Activated naive CD8-positive, alpha-beta T cell treated with anti-CD3 and anti-CD28 coated beads, Interleukin-2, amount 10 ng/mL, durations not matched to agents 7 days and 5 days (primary cell): ENCODE measurements at regions not wholly inside any gene's neighbourhood (a gene's known extent, or its start where the extent isn't known, plus 50 kb on each side); places are given as distances from the start of the nearest gene placed in this dataset.

Experiments used
- ATAC-seq: fragments of 150-1000 bp; cut with Tn5 transposase; one replicate; pipeline ENCODE4 v1.10.0; 2021; ENCODE audit warnings: low read depth, moderate library complexity
- POLR2A ChIA-PET: fragments of 350-600 bp; sonication (Branson Sonifier 250); formaldehyde crosslinking; loops from one replicate; lab custom pipeline; 2021; ENCODE audit warnings: antibody characterized with exemption; lab: Charles Lee
- DNase-seq: peaks from one replicate; pipeline ENCODE4 v3.0.0; 2021
- H3K27ac Mint-ChIP-seq: one replicate; pipeline ENCODE4 v1.8.0; 2022; ENCODE audit warnings: mild to moderate bottlenecking, mixed read lengths
- H3K27me3 Mint-ChIP-seq: one replicate; pipeline ENCODE4 v1.8.0; 2022; ENCODE audit warnings: mild to moderate bottlenecking, moderate library complexity, mixed read lengths
- H3K36me3 Mint-ChIP-seq: one replicate; pipeline ENCODE4 v1.8.0; 2021; ENCODE audit warnings: mild to moderate bottlenecking, mixed read lengths
- H3K4me1 Mint-ChIP-seq: one replicate; pipeline ENCODE4 v1.8.0; 2021; ENCODE audit warnings: mixed read lengths
- H3K4me3 Mint-ChIP-seq: one replicate; pipeline ENCODE4 v1.8.0; 2022; ENCODE audit warnings: mild to moderate bottlenecking, moderate library complexity, mixed read lengths
- H3K9me3 Mint-ChIP-seq: one replicate; pipeline ENCODE4 v1.8.0; 2021; ENCODE audit warnings: mixed read lengths

DNA sequence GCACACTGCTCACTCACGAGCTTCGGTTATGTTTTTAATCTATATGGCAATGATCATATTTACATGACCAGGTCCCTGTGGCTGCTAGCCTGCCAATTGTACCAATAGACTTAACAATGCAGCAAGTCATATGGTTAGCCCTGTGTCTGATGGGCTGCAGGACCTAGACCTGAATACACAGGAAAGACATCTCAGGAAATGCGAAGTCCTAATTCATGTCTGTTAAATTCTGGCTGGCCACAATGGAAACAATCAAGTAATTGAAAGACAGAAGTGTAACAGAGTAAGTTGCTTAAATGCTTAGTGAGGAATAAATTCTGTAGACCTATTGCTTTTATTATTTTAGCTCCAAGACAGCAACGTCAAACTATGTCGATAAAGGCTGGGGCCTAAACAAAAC lies 112.4 kb upstream of the FZD8 start:
- Mint-ChIP-seq H3K36me3 (no peaks in the 10 kb centered on the region), H3K9me3 (no peaks in the 10 kb centered on the region), H3K4me3 (no peak overlapping the region), H3K27me3 (peaks cover 6% of the 10 kb centered on the region), H3K27ac (no peak overlapping the region), H3K4me1 (no peaks in the 10 kb centered on the region)
- ATAC-seq (no peak), DNase-seq (no peak)
- POLR2A ChIA-PET, result no interaction called here

DNA sequence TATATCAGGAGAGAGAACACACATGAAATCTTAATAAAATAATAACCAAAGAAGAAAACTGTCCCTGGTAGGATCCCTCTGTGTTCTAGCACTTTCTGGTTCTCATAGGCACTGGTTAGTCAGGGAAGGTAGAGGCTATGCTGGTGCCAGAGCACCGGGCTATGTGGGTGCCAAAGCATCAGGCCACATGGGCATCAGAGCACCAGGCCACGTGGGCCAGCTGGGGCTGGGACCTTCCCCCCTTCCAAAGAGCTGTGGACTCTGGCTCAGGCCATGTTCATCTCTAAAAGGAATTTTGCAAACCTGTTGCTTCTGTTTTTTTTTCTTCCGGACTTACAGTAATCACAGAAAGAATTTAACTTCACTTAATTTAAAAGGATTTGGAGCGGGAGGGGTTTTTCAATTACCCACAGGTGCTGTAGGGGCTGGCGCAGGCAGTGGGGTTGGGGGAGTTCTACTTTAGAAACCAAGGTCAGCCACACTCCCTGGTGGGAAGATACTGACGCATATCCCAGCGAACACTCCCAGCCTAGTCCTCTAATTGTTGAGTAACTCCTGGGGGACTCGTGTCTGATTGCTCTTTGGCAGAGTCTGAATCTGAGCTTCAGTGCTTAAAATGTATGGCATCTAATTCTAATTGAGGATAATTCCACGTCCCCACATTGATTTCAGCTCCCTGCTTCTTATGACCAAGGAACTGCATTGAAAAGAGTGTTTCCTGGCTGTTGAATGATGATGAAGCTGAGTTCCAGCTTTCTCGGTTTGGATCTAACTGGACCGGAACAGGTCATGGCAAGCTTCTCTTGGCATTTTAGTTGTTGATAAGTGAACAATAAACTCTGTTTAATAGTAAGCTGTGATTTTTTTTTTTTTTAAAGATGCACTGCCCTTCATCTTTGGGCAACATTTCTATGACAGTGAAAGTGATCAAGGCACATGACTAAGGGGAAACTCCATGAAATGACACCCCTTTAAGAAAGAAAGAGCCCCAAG lies 110.7 kb upstream of the FZD8 start:
- H3K27ac Mint-ChIP-seq, result no peak overlapping the region

DNA sequence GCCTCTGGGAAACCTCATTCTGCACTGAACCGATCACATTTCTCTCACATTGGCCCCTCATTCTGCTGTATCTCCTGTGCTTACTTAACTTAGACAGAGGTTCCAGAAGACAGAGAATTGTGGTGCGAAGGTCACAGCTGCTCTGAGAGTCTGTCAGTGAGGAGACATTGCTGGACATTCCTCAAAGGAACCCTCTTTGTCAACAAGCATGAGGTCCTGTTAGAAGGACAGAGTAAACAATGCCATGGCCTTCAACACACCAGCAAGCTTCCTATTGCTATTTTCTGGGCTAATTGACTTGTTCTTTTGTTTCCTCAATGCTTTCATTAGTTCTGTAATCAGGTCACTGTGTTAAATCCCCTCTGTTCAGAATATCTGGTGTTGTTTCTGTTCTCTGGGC lies 109.3 kb upstream of the FZD8 start:
- ATAC-seq (no peak), DNase-seq (no peak)
- Mint-ChIP-seq H3K27ac (no peak overlapping the region), H3K4me3 (no peak overlapping the region), H3K36me3 (no peaks in the 10 kb centered on the region), H3K27me3 (no peaks in the 10 kb centered on the region), H3K4me1 (no peaks in the 10 kb centered on the region), H3K9me3 (no peaks in the 10 kb centered on the region)
- POLR2A ChIA-PET, result no interaction called here

More for the DNA sequence above, 110.7 kb upstream of the FZD8 start:
- POLR2A ChIA-PET, result no interaction called here
- Mint-ChIP-seq H3K9me3 (no peaks in the 10 kb centered on the region), H3K36me3 (no peaks in the 10 kb centered on the region), H3K4me3 (no peak overlapping the region), H3K4me1 (no peaks in the 10 kb centered on the region), H3K27me3 (no peaks in the 10 kb centered on the region)
- DNase-seq (no peak), ATAC-seq (no peak)

DNA sequence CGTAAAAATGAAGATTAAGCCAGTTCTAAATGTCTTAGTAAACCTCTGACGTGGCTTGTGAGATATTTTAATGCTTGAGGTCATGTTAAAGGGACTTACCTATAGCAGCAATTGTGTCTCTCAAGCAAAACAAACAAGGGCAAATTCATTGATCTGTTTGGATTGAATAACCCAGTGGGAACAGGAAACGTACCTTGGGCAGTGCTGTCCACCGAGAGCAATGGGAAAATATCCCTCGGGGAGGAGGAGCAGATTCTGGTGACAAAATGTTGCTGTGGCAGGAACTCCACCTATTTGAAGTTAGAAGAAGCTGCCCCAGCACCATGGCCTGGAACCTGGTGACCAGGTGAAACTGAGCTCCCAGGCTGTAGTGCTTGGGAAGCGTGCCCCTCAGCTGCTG lies 107.1 kb upstream of the FZD8 start:
- DNase-seq (no peak), ATAC-seq (no peak)
- Mint-ChIP-seq H3K4me3 (no peak overlapping the region), H3K4me1 (no peaks in the 10 kb centered on the region), H3K9me3 (no peaks in the 10 kb centered on the region), H3K27ac (no peak overlapping the region), H3K27me3 (no peaks in the 10 kb centered on the region), H3K36me3 (no peaks in the 10 kb centered on the region)
- POLR2A ChIA-PET, result no interaction called here

DNA sequence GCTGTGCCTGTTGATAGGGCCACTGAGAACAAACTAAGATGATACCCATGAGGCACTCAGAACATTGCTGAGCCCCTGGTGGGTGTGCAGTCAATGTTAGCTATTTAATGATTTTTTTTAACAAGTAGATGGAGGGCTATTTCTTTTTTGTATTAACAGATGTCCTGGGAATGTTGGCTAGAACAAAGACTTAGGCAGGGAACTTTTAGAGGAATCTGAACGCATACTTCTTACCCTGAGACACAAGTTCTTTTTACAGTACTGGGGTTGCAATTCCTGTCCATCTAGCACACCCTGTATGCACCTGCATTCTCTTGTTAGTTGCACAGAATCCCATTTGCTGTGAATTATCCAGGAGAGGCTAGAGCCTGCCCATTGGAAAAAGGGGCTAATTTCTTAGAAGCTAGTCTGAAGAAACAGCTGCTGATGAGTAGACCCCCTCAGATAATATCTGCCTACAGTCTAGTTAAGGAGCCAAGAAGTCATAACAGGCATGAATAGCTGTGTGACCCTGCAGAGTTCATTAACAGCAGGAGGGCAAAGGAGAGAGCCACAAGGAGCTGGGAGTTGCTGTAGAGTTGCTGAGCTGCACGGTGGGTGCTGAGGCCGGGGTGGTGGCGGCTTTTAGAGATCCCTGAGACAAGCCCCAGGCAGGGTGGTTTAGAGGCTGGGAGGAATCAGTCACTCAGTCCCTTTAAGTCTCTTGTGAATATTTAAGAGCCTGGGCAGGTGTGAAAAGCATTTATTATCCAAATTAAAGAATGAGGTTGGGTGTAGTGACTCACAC lies 103.7 kb upstream of the FZD8 start:
- H3K4me3 Mint-ChIP-seq, result no peak overlapping the region
- no peak for DNase-seq
- POLR2A ChIA-PET, result no interaction called here

DNA sequence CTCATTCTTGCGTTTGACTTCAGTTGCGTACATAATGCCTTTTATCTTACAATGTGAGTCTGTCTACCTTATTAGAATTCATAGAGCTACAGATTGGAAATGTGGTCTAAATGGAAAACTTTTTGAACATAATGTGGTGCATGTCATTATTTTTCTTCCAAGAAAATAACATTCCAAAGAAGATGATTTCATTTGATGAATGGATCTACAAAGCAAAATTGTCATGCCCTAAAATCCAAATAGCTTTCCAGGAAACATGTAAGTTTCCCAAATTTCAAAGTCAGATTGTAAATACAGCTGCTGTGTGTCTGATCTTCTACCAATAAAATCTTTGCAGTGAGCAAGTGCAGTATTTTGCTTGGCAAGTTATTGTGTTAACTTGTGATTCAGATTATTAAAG lies 101.8 kb upstream of the FZD8 start:
- Mint-ChIP-seq H3K36me3 (no peaks in the 10 kb centered on the region), H3K27ac (no peak overlapping the region), H3K9me3 (no peaks in the 10 kb centered on the region), H3K4me3 (no peak overlapping the region), H3K4me1 (no peaks in the 10 kb centered on the region), H3K27me3 (no peaks in the 10 kb centered on the region)
- no peak for ATAC-seq
- POLR2A ChIA-PET, result no interaction called here
- no peak for DNase-seq

More for the DNA sequence above, 103.7 kb upstream of the FZD8 start:
- Mint-ChIP-seq H3K36me3 (no peaks in the 10 kb centered on the region), H3K9me3 (no peaks in the 10 kb centered on the region), H3K4me1 (no peaks in the 10 kb centered on the region), H3K27me3 (no peaks in the 10 kb centered on the region), H3K27ac (no peak overlapping the region)
- ATAC-seq, result no peak

DNA sequence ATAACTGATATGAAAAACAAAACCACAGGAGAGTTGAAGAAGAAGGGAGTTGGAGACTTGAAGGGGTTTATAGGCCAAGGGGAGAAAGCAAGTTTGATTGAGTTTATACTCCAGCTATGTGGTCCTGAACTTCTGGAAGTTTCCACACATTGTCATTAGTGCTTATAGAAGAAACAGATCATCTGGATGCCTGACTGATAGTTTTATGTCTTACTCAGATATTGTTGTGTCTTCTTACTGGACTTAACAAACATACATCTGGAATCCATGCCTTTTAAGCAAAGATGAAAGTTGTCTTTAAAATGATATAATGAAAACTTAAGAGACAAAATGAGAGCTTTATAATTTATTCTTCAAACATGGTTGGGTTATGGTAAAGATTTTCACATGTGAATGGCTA lies 101.3 kb upstream of the FZD8 start:
- no peaks in the 10 kb centered on the region for H3K36me3 Mint-ChIP-seq
- ATAC-seq (no peak), DNase-seq (no peak)
- H3K4me3 Mint-ChIP-seq, result no peak overlapping the region
- H3K27ac Mint-ChIP-seq, result no peak overlapping the region
- POLR2A ChIA-PET, result no interaction called here
- H3K4me1 Mint-ChIP-seq, result no peaks in the 10 kb centered on the region
- H3K27me3 Mint-ChIP-seq, result no peaks in the 10 kb centered on the region
- H3K9me3 Mint-ChIP-seq, result no peaks in the 10 kb centered on the region

DNA sequence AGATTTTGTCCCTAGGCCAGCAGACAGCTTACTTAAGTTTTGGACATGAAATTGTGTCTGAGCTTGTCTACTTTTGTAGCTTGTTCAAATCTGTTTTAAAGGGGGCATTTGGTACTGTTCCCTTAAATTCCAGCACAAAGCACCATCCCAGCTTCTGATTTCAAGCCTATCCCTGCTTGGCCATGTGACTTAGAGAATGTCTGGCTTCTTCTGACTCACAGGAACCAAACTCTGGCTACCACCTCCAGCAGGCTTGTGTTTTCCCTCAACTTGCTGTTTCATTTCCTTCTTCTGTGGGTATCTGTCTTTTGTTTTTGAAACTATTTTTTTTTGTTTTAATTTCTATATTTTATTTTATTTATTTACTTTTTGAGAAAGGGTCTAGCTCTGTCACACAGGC lies 97.9 kb upstream of the FZD8 start:
- no peak for ATAC-seq
- no peaks in the 10 kb centered on the region for H3K4me1 Mint-ChIP-seq
- POLR2A ChIA-PET, result no interaction called here
- H3K27me3 Mint-ChIP-seq, result no peaks in the 10 kb centered on the region
- no peak for DNase-seq
- H3K9me3 Mint-ChIP-seq, result no peaks in the 10 kb centered on the region
- no peak overlapping the region for H3K27ac Mint-ChIP-seq
- H3K4me3 Mint-ChIP-seq, result no peak overlapping the region
- H3K36me3 Mint-ChIP-seq, result no peaks in the 10 kb centered on the region

DNA sequence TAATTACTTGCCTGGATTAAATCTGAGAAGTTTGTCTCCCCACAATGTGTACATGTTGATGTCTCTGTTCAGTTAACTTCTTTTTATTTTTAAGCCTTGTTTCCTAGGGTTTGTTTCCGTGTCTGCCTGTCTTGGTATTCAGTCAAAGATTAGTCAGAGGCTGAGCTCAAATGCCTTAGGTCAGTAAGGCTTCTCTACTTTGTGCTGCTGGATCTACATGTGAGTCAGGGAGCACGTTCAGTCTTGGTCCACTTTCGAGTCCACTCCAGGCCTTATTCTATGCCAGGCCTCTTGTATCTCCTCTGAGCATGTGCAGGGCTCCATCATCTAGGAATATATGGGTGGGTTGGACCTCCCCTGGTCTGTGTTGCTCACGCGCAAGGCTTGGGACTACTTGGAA lies 93.3 kb upstream of the FZD8 start:
- H3K36me3 Mint-ChIP-seq, result no peaks in the 10 kb centered on the region
- DNase-seq (no peak), ATAC-seq (no peak)
- no peak overlapping the region for H3K4me3 Mint-ChIP-seq
- no peak overlapping the region for H3K27ac Mint-ChIP-seq
- no peaks in the 10 kb centered on the region for H3K27me3 Mint-ChIP-seq
- H3K4me1 Mint-ChIP-seq, result no peaks in the 10 kb centered on the region
- H3K9me3 Mint-ChIP-seq, result no peaks in the 10 kb centered on the region
- POLR2A ChIA-PET, result no interaction called here

DNA sequence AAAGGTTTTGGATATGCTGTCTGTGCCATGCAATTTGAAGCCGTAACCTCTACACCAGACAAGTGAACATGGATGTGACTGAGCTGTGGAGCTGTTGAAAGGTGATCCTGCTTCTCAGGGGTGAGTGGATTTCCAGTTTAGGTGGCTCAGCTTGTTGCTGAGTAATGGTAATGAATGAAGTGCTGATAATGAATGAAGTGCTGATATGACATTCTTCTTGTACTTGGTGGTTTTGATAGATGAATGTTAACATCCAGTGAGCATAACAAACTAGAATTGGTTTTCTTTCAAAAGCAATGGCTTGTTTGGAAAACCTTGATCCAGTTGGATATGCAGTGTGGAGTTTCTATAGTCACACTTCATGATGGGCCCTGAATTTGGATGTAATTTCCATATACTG lies 89.7 kb upstream of the FZD8 start:
- Mint-ChIP-seq H3K9me3 (no peaks in the 10 kb centered on the region), H3K27ac (no peak overlapping the region), H3K36me3 (no peaks in the 10 kb centered on the region), H3K4me3 (no peak overlapping the region), H3K27me3 (no peaks in the 10 kb centered on the region), H3K4me1 (no peaks in the 10 kb centered on the region)
- POLR2A ChIA-PET, result no interaction called here
- no peak for ATAC-seq
- DNase-seq, result no peak

DNA sequence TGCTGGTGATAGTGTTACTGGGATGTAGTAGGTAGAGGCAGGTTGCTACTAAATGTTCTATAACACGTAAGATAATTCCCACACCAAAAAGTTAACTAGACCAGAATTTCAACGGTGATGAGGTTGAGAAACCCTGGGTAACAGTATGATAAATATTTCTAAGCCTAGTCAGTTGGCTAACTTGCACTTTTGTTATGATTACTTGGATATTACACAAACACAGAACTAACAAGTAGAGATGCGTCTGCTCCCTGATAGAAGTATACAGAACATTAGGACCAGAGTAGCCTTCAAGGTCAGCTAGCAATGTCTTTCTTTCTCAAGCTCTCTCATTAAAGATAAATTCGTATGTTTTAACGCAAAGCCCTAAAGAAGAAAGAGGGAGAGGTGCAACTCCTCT lies 86.2 kb upstream of the FZD8 start:
- POLR2A ChIA-PET, result no interaction called here
- Mint-ChIP-seq H3K27me3 (no peaks in the 10 kb centered on the region), H3K4me1 (no peaks in the 10 kb centered on the region), H3K27ac (no peak overlapping the region), H3K9me3 (no peaks in the 10 kb centered on the region), H3K4me3 (no peak overlapping the region), H3K36me3 (no peaks in the 10 kb centered on the region)
- ATAC-seq (no peak), DNase-seq (no peak)

DNA sequence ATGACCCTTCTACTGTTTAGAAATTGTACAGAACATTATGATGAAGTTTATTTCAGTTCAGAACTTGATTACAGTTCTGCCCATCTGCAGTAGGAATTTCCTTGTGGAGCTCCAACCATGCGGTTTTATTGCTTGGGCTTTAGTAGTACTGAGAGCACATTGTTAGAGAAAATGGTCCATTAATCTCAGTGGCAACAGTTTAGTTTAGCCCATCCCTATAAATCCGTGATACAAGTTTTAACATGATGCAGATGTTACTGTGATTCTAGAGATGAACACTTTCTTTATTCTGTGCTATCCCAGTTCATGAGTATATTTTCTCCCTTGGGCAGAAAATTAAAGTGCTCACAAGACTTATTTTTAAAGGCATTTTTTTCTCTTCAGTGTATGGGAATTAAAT lies 84.8 kb upstream of the FZD8 start:
- Mint-ChIP-seq H3K27me3 (no peaks in the 10 kb centered on the region), H3K27ac (no peak overlapping the region), H3K9me3 (no peaks in the 10 kb centered on the region), H3K4me1 (no peaks in the 10 kb centered on the region), H3K4me3 (no peak overlapping the region), H3K36me3 (no peaks in the 10 kb centered on the region)
- POLR2A ChIA-PET, result no interaction called here
- no peak for DNase-seq
- no peak for ATAC-seq

DNA sequence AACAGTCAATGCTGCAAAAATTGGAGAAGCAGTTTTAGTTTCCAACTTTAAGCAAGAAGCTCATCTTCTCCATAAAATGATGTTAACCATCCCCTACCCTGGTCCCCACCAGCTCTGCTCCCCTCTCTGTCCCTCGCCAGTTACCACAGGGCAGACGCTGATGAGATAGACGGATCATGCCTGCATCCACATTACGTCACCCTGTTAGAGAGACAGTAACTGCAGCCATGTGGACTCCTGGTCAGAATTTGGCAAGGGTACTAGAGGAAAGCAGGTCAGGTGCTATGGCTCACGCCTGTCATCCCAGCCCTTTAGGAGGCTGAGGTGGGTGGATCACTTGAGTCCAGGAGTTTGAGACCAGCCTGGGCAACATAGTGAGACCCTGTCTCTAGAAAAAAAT lies 81.9 kb upstream of the FZD8 start:
- no peaks in the 10 kb centered on the region for H3K36me3 Mint-ChIP-seq
- no peaks in the 10 kb centered on the region for H3K9me3 Mint-ChIP-seq
- no peak for ATAC-seq
- POLR2A ChIA-PET, result no interaction called here
- no peaks in the 10 kb centered on the region for H3K27me3 Mint-ChIP-seq
- H3K27ac Mint-ChIP-seq, result no peak overlapping the region
- no peaks in the 10 kb centered on the region for H3K4me1 Mint-ChIP-seq
- DNase-seq, result no peak
- no peak overlapping the region for H3K4me3 Mint-ChIP-seq

DNA sequence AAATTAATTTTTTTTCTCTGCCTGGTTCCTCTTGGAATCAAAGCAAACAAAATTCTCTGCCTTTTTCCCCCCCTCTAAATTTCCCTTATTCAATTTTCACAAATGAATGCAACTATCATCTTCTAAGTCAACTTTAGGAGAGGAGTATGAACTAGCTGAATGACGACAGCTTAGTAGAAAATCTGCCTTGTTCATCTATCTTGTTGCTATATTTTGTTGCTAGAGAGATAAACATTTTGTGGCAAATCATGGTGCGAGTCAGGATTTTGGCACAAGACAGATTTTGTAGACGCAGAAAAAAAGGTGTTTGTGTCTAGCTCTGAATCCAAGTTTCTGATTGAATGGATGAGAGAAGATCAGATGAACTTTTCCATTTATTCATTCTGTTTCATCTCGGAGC lies 81.0 kb upstream of the FZD8 start:
- no peaks in the 10 kb centered on the region for H3K36me3 Mint-ChIP-seq
- DNase-seq (no peak), ATAC-seq (no peak)
- H3K9me3 Mint-ChIP-seq, result no peaks in the 10 kb centered on the region
- POLR2A ChIA-PET, result no interaction called here
- H3K27me3 Mint-ChIP-seq, result no peaks in the 10 kb centered on the region
- no peaks in the 10 kb centered on the region for H3K4me1 Mint-ChIP-seq
- no peak overlapping the region for H3K27ac Mint-ChIP-seq
- H3K4me3 Mint-ChIP-seq, result no peak overlapping the region
